GM18519 (cell line): ENCODE measurements at regions not wholly inside any gene's neighbourhood (a gene's known extent, or its start where the extent isn't known, plus 50 kb on each side); places are given as distances from the start of the nearest gene placed in this dataset.

Experiments
- ATAC-seq: cut with Tn5 transposase; IDR thresholded peaks from one replicate; pipeline ENCODE4 v1.9.1; 2021; ENCODE audit warnings: mild to moderate bottlenecking, moderate library complexity; ENCODE audit not compliant: unreplicated experiment, low FRiP score

- peak; percentile 13 for ATAC-seq
Measured at GRCh38 chr3:72446218-72447058, 401.8 kb downstream of the SHQ1 start, which contains the start of gene RYBP. Gene RYBP, minus strand, starts transcription at chr3:72446621.

GRCh38 chr3:72445827-72446217 is 402.4 kb downstream of the SHQ1 start:
- no peak for ATAC-seq

GRCh38 chr3:72444656-72445223 is 403.5 kb downstream of the SHQ1 start:
- no peak for ATAC-seq

- no peak for ATAC-seq
Measured at GRCh38 chr3:72442759-72443158, 405.5 kb downstream of the SHQ1 start.

GRCh38 chr3:72441284-72441994 is 406.8 kb downstream of the SHQ1 start:
- no peak for ATAC-seq

GRCh38 chr3:72440491-72440890 is 407.8 kb downstream of the SHQ1 start:
- no peak for ATAC-seq

- ATAC-seq = no peak
Measured at GRCh38 chr3:72439321-72440183, 408.7 kb downstream of the SHQ1 start.

GRCh38 chr3:72437661-72438406 is 410.4 kb downstream of the SHQ1 start:
- ATAC-seq = no peak

- ATAC-seq = no peak
Measured at GRCh38 chr3:72436863-72437592, 411.2 kb downstream of the SHQ1 start.

- no peak for ATAC-seq
Measured at GRCh38 chr3:72434296-72434695, 413.9 kb downstream of the SHQ1 start.

GRCh38 chr3:72432246-72432645 is 416.0 kb downstream of the SHQ1 start:
- no peak for ATAC-seq

- ATAC-seq = no peak
Measured at GRCh38 chr3:72429589-72430353, 418.5 kb downstream of the SHQ1 start.

- no peak for ATAC-seq
Measured at GRCh38 chr3:72428803-72429202, 419.4 kb downstream of the SHQ1 start.

GRCh38 chr3:72427624-72428023 is 420.6 kb downstream of the SHQ1 start:
- ATAC-seq = no peak

GRCh38 chr3:72426618-72427397 is 421.4 kb downstream of the SHQ1 start:
- peak; percentile 74 for ATAC-seq

- ATAC-seq = no peak
Measured at GRCh38 chr3:72423643-72424042, 424.6 kb downstream of the SHQ1 start.

- no peak for ATAC-seq
Measured at GRCh38 chr3:72421786-72422185, 426.5 kb downstream of the SHQ1 start.

- ATAC-seq = no peak
Measured at GRCh38 chr3:72421126-72421525, 427.1 kb downstream of the SHQ1 start.
